Epithelial cell of proximal tubule (primary cell): ENCODE measurements at regions not wholly inside any gene's neighbourhood (a gene's known extent, or its start where the extent isn't known, plus 50 kb on each side); places are given as distances from the start of the nearest gene placed in this dataset.

ENCODE experiments used
- DNase-seq: peaks from one replicate; pipeline ENCODE4 v3.0.0-alpha.2; 2011; ENCODE audit warnings: low read depth
- H3K4me3 ChIP-seq: 2 replicates; pipeline ENCODE4 v1.5.1; 2011; ENCODE audit warnings: low read depth, mild to moderate bottlenecking, low read length
- CTCF ChIP-seq: conservative IDR thresholded peaks from 2 replicates; pipeline ENCODE4 v1.5.1; 2012; ENCODE audit warnings: low read depth, mild to moderate bottlenecking, low read length

- no peak for TF ChIP-seq CTCF
- DNase-seq, result no peak
- no peak overlapping the region for H3K4me3 ChIP-seq
Measured at GRCh38 chr3:77859156-77859555, 819.3 kb downstream of the ROBO2 start.

- DNase-seq, result no peak
Measured at GRCh38 chr3:77868725-77869124, 828.8 kb downstream of the ROBO2 start.

GRCh38 chr3:77869423-77869822, 829.5 kb downstream of the ROBO2 start:
- no peak for DNase-seq
- TF ChIP-seq CTCF, result no peak
- no peak overlapping the region for H3K4me3 ChIP-seq

More at GRCh38 chr3:77868725-77869124, 828.8 kb downstream of the ROBO2 start:
- no peak for TF ChIP-seq CTCF
- H3K4me3 ChIP-seq, result no peak overlapping the region

GRCh38 chr3:77871436-77871835, 831.5 kb downstream of the ROBO2 start:
- no peak overlapping the region for H3K4me3 ChIP-seq
- peak; percentile 50 for DNase-seq
- TF ChIP-seq CTCF, result no peak

- TF ChIP-seq CTCF, result no peak
- H3K4me3 ChIP-seq, result no peak overlapping the region
- DNase-seq, result no peak
Measured at GRCh38 chr3:77873598-77873997, 833.7 kb downstream of the ROBO2 start.

- H3K4me3 ChIP-seq, result no peak overlapping the region
- no peak for TF ChIP-seq CTCF
- DNase-seq, result no peak
Measured at GRCh38 chr3:77885381-77885780, 845.5 kb downstream of the ROBO2 start.

- DNase-seq, result no peak
- no peak for TF ChIP-seq CTCF
- H3K4me3 ChIP-seq, result no peak overlapping the region
Measured at GRCh38 chr3:77887611-77888010, 847.7 kb downstream of the ROBO2 start.
